SU-DHL-6 (cell line): ENCODE measurements at regions not wholly inside any gene's neighbourhood (a gene's known extent, or its start where the extent isn't known, plus 50 kb on each side); places are given as distances from the start of the nearest gene placed in this dataset.

Source experiments
- H2AFZ ChIP-seq: fragments of 200-600 bp; sonication (generic); 2 replicates; pipeline ENCODE4 v1.6.1; 2014; ENCODE audit warnings: low read depth, mild to moderate bottlenecking, moderate library complexity, mixed read lengths, antibody characterized with exemption, low read length; ENCODE audit not compliant: severe bottlenecking
- H3F3A ChIP-seq: fragments of 200-600 bp; shearing (Covaris generic); 2 replicates; pipeline ENCODE4 v1.6.0; 2016; ENCODE audit warnings: antibody characterized with exemption, mild to moderate bottlenecking; ENCODE audit not compliant: insufficient read depth
- H3K27ac ChIP-seq: fragments of 200-600 bp; sonication (generic); 2 replicates; pipeline ENCODE4 v1.5.1; 2016; ENCODE audit warnings: low read depth, mild to moderate bottlenecking, low read length, moderate library complexity, mixed read lengths
- H3K27me3 ChIP-seq: fragments of 200-600 bp; sonication (generic), shearing (Covaris generic); 2 replicates; pipeline ENCODE4 v1.6.0; 2014; ENCODE audit warnings: mild to moderate bottlenecking, low read length
- H3K36me3 ChIP-seq: fragments of 200-600 bp; sonication (generic); 2 replicates; pipeline ENCODE4 v1.6.1; 2014; ENCODE audit warnings: mild to moderate bottlenecking, low read length, mixed read lengths
- H3K4me2 ChIP-seq: fragments of 300-600, 200-600 bp; shearing (Covaris generic), sonication (generic); 2 replicates; pipeline ENCODE4 v1.6.0; 2014; ENCODE audit warnings: low read length, low read depth, mild to moderate bottlenecking; ENCODE audit not compliant: poor library complexity, severe bottlenecking
- H3K4me3 ChIP-seq: fragments of 200-600 bp; sonication (generic); 2 replicates; pipeline ENCODE4 v1.5.1; 2014; ENCODE audit warnings: antibody characterized with exemption, low read length, mild to moderate bottlenecking, mixed read lengths; ENCODE audit not compliant: insufficient read depth, poor library complexity, severe bottlenecking
- H3K79me2 ChIP-seq: fragments of 200-600 bp; sonication (generic); 2 replicates; pipeline ENCODE4 v1.6.1; 2014; ENCODE audit warnings: mild to moderate bottlenecking, low read length, moderate library complexity; ENCODE audit not compliant: insufficient read depth
- H3K9ac ChIP-seq: fragments of 200-600 bp; sonication (generic); 2 replicates; pipeline ENCODE4 v1.7.0; 2014; ENCODE audit warnings: mild to moderate bottlenecking, low read length
- H3K9me2 ChIP-seq: fragments of 200-600 bp; sonication (generic); replicated peaks from 2 replicates; pipeline ENCODE4 v1.6.1; 2014; ENCODE audit warnings: low read length; ENCODE audit not compliant: insufficient read depth
- H3K9me3 ChIP-seq: fragments of 200-600 bp; sonication (generic); 2 replicates; pipeline ENCODE4 v1.6.1; 2014; ENCODE audit warnings: low read length, mixed read lengths; ENCODE audit not compliant: insufficient read depth
- H4K20me1 ChIP-seq: fragments of 200-600 bp; sonication (generic); 2 replicates; pipeline ENCODE4 v1.6.1; 2014; ENCODE audit warnings: low read depth, mild to moderate bottlenecking, antibody characterized with exemption, low read length, moderate library complexity, mixed read lengths
- EZH2phosphoT487 ChIP-seq: fragments of 200-600 bp; sonication (generic), shearing (Covaris generic); conservative IDR thresholded peaks from 2 replicates; pipeline ENCODE4 v1.6.1; 2018; ENCODE audit warnings: mild to moderate bottlenecking, antibody characterized with exemption, low read length, moderate library complexity, mixed read lengths
- TF ChIP-seq, protein P1 (sequence below): fragments of 200-600 bp; sonication (generic); IDR thresholded peaks from one replicate; pipeline ENCODE4 v1.5.1; 2017; ENCODE audit warnings: antibody characterized with exemption, mild to moderate bottlenecking, low read length, moderate library complexity; ENCODE audit not compliant: insufficient read depth, poor library complexity, severe bottlenecking

DNA sequence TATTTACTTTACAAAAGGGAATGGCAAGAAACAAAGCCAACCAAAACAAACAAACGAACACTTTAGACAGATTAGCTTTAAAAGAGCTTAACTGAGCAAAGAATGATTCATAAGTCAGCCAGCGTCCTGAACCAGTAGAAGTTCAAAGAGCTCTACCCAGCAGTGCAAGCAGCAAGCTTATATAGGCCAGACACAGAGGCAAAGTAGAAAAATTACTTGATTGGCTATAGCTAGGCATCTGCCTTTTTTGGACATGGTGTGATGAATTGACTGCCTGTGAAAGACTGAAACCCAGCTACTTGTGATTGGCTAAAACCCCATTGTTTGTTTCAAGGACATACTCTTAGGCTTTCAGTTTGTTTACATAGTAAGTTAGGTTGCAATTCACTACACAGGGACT lies 2120.0 kb upstream of the RAG2 start:
- H2AFZ ChIP-seq = no peak overlapping the region
- TF ChIP-seq, protein P1, sequence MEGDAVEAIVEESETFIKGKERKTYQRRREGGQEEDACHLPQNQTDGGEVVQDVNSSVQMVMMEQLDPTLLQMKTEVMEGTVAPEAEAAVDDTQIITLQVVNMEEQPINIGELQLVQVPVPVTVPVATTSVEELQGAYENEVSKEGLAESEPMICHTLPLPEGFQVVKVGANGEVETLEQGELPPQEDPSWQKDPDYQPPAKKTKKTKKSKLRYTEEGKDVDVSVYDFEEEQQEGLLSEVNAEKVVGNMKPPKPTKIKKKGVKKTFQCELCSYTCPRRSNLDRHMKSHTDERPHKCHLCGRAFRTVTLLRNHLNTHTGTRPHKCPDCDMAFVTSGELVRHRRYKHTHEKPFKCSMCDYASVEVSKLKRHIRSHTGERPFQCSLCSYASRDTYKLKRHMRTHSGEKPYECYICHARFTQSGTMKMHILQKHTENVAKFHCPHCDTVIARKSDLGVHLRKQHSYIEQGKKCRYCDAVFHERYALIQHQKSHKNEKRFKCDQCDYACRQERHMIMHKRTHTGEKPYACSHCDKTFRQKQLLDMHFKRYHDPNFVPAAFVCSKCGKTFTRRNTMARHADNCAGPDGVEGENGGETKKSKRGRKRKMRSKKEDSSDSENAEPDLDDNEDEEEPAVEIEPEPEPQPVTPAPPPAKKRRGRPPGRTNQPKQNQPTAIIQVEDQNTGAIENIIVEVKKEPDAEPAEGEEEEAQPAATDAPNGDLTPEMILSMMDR = no peak
- TF ChIP-seq EZH2phosphoT487 = no peak

GRCh38 chr11:38711110-38711509 lies 2113.1 kb upstream of the RAG2 start:
- Histone ChIP-seq H3K79me2 (no peaks in the 10 kb centered on the region), H3K9ac (no peak overlapping the region), H4K20me1 (no peaks in the 10 kb centered on the region), H3K9me2 (no peaks in the 10 kb centered on the region), H3K27ac (no peak overlapping the region), H3K9me3 (no peaks in the 10 kb centered on the region), H3K27me3 (no peaks in the 10 kb centered on the region), H3F3A (no peaks in the 10 kb centered on the region), H3K4me3 (no peak overlapping the region), H2AFZ (no peak overlapping the region), H3K4me2 (no peak overlapping the region), H3K36me3 (no peaks in the 10 kb centered on the region)
- no peak for TF ChIP-seq EZH2phosphoT487
- TF ChIP-seq, protein P1 = no peak

More for the DNA sequence above, 2120.0 kb upstream of the RAG2 start:
- no peaks in the 10 kb centered on the region for H3F3A ChIP-seq
- H3K4me3 ChIP-seq = no peak overlapping the region
- no peaks in the 10 kb centered on the region for H3K9me3 ChIP-seq
- H3K36me3 ChIP-seq = no peaks in the 10 kb centered on the region
- H3K4me2 ChIP-seq = no peak overlapping the region
- no peaks in the 10 kb centered on the region for H3K79me2 ChIP-seq
- no peaks in the 10 kb centered on the region for H3K27me3 ChIP-seq
- no peak overlapping the region for H3K9ac ChIP-seq
- no peaks in the 10 kb centered on the region for H4K20me1 ChIP-seq
- H3K27ac ChIP-seq = no peak overlapping the region
- H3K9me2 ChIP-seq = no peaks in the 10 kb centered on the region

GRCh38 chr11:38710262-38710661 lies 2112.2 kb upstream of the RAG2 start:
- TF ChIP-seq, protein P1 = no peak
- no peak for TF ChIP-seq EZH2phosphoT487
- H3K4me3 ChIP-seq = no peak overlapping the region
- H3K27ac ChIP-seq = no peak overlapping the region
- H3K36me3 ChIP-seq = no peaks in the 10 kb centered on the region
- H3F3A ChIP-seq = no peaks in the 10 kb centered on the region
- no peaks in the 10 kb centered on the region for H3K27me3 ChIP-seq
- no peaks in the 10 kb centered on the region for H3K9me3 ChIP-seq
- H3K9me2 ChIP-seq = no peaks in the 10 kb centered on the region
- H2AFZ ChIP-seq = no peak overlapping the region
- no peaks in the 10 kb centered on the region for H4K20me1 ChIP-seq
- H3K4me2 ChIP-seq = no peak overlapping the region
- no peaks in the 10 kb centered on the region for H3K79me2 ChIP-seq
- H3K9ac ChIP-seq = no peak overlapping the region

GRCh38 chr11:38700111-38700510 lies 2102.1 kb upstream of the RAG2 start:
- no peak overlapping the region for H3K4me3 ChIP-seq
- no peaks in the 10 kb centered on the region for H3K9me2 ChIP-seq
- no peaks in the 10 kb centered on the region for H3K9me3 ChIP-seq
- H3F3A ChIP-seq = no peaks in the 10 kb centered on the region
- H3K79me2 ChIP-seq = no peaks in the 10 kb centered on the region
- no peak overlapping the region for H3K27ac ChIP-seq
- no peaks in the 10 kb centered on the region for H3K27me3 ChIP-seq
- no peak for TF ChIP-seq EZH2phosphoT487
- TF ChIP-seq, protein P1 = no peak
- H3K36me3 ChIP-seq = no peaks in the 10 kb centered on the region
- H2AFZ ChIP-seq = no peak overlapping the region
- no peaks in the 10 kb centered on the region for H4K20me1 ChIP-seq
- no peak overlapping the region for H3K4me2 ChIP-seq
- no peak overlapping the region for H3K9ac ChIP-seq
